Body of pancreas (tissue), 4 donors: ENCODE measurements at regions not wholly inside any gene's neighbourhood (a gene's known extent, or its start where the extent isn't known, plus 50 kb on each side); places are given as distances from the start of the nearest gene placed in this dataset.

Source experiments
- POLR2A ChIP-seq, 3 donors: fragments of 450-650 bp; IDR thresholded peaks; one replicate each; pipeline ENCODE4 v1.6.1; 2016; ENCODE audit warnings: antibody characterized with exemption in 3 of 3, mild to moderate bottlenecking in 2 of 3
- TF ChIP-seq, protein P1 (sequence below), 7 experiments: fragments of 450-650 bp in 4 of 7; fragments of 200-600 bp in 3 of 7; sonication (generic) in 3 of 7; IDR thresholded peaks; one replicate each; pipeline ENCODE4 v1.5.1; 2016 to 2019; ENCODE audit warnings: antibody characterized with exemption in 7 of 7

DNA sequence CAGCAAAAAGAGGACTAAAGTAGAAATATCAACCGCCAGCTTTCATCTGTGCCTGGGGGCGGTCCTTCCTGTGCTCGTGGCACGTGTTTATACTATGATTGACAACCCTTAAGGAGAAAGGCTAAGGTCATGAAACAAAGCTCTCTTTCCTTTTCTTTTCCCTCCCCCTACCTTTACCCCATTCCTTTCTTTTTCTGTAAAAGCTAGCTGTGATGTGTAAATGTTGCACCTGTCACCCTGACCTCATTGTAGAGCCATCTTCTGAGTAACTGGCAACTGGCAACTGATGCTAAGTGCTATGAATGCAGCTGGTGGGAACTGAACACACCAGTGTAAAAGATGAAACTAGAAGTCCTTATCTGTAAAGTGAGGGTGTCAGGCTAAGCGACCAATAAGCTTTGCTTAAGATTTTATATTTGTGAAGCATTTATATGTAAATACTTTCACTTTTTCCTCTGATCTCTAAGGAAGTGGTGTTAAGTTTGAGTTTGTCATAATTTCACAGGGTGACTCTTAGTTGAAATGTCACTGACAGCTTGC, 102.8 kb upstream of the BCAT1 start:
- TF ChIP-seq, protein P1, sequence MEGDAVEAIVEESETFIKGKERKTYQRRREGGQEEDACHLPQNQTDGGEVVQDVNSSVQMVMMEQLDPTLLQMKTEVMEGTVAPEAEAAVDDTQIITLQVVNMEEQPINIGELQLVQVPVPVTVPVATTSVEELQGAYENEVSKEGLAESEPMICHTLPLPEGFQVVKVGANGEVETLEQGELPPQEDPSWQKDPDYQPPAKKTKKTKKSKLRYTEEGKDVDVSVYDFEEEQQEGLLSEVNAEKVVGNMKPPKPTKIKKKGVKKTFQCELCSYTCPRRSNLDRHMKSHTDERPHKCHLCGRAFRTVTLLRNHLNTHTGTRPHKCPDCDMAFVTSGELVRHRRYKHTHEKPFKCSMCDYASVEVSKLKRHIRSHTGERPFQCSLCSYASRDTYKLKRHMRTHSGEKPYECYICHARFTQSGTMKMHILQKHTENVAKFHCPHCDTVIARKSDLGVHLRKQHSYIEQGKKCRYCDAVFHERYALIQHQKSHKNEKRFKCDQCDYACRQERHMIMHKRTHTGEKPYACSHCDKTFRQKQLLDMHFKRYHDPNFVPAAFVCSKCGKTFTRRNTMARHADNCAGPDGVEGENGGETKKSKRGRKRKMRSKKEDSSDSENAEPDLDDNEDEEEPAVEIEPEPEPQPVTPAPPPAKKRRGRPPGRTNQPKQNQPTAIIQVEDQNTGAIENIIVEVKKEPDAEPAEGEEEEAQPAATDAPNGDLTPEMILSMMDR (IDR thresholded peaks at IDR 0.05), result no peak
- no peak for TF ChIP-seq POLR2A (IDR thresholded peaks at IDR 0.05)
